ENCODE measurements at regions not wholly inside any gene's neighbourhood (a gene's known extent, or its start where the extent isn't known, plus 50 kb on each side); places are given as distances from the start of the nearest gene placed in this dataset.

- no peak for DNase-seq
Observed at GRCh38 chr1:106817575-106817974, 238.9 kb upstream of the PRMT6 start.

GRCh38 chr1:106831511-106831910 lies 225.0 kb upstream of the PRMT6 start:
- no peak for DNase-seq

GRCh38 chr1:106836708-106837107 lies 219.8 kb upstream of the PRMT6 start:
- DNase-seq = no peak

GRCh38 chr1:106843518-106843917 lies 213.0 kb upstream of the PRMT6 start:
- DNase-seq = no peak

- DNase-seq = no peak
Observed at GRCh38 chr1:106846656-106847055, 209.8 kb upstream of the PRMT6 start.

GRCh38 chr1:106861110-106861509 lies 195.4 kb upstream of the PRMT6 start:
- DNase-seq = no peak

GRCh38 chr1:106868828-106869227 lies 187.6 kb upstream of the PRMT6 start:
- DNase-seq = no peak

- DNase-seq = no peak
Observed at GRCh38 chr1:106875622-106876021, 180.9 kb upstream of the PRMT6 start.

GRCh38 chr1:106876384-106876783 lies 180.1 kb upstream of the PRMT6 start:
- DNase-seq = no peak

- DNase-seq = no peak
Observed at GRCh38 chr1:106879538-106879937, 176.9 kb upstream of the PRMT6 start.

GRCh38 chr1:106880226-106880625 lies 176.2 kb upstream of the PRMT6 start:
- no peak for DNase-seq

GRCh38 chr1:106883208-106883607 lies 173.3 kb upstream of the PRMT6 start:
- DNase-seq = no peak

GRCh38 chr1:106889059-106889458 lies 167.4 kb upstream of the PRMT6 start:
- DNase-seq = no peak

- no peak for DNase-seq
Observed at GRCh38 chr1:106889583-106889982, 166.9 kb upstream of the PRMT6 start.

GRCh38 chr1:106897976-106898375 lies 158.5 kb upstream of the PRMT6 start:
- DNase-seq = no peak

GRCh38 chr1:106899644-106900043 lies 156.8 kb upstream of the PRMT6 start:
- DNase-seq = no peak

- DNase-seq = no peak
Observed at GRCh38 chr1:106907795-106908194, 148.7 kb upstream of the PRMT6 start.

- DNase-seq = no peak
Observed at GRCh38 chr1:106908689-106909088, 147.8 kb upstream of the PRMT6 start.

- no peak for DNase-seq
Observed at GRCh38 chr1:106910798-106911197, 145.7 kb upstream of the PRMT6 start.

GRCh38 chr1:106912131-106912530 lies 144.3 kb upstream of the PRMT6 start:
- DNase-seq = no peak

GRCh38 chr1:106921186-106921585 lies 135.3 kb upstream of the PRMT6 start:
- DNase-seq = no peak

GRCh38 chr1:106924360-106924759 lies 132.1 kb upstream of the PRMT6 start:
- no peak for DNase-seq

- no peak for DNase-seq
Observed at GRCh38 chr1:106925750-106926149, 130.7 kb upstream of the PRMT6 start.

GRCh38 chr1:106926803-106927582 lies 129.5 kb upstream of the PRMT6 start:
- DNase-seq = no peak

- DNase-seq = peak; percentile 27 to 37
Observed at GRCh38 chr1:106937104-106937503, 119.4 kb upstream of the PRMT6 start.

All from SW 1271 (cell line).